Fibroblast of the aortic adventitia (primary cell): ENCODE measurements at regions not wholly inside any gene's neighbourhood (a gene's known extent, or its start where the extent isn't known, plus 50 kb on each side); places are given as distances from the start of the nearest gene placed in this dataset.

ENCODE experiments used
- DNase-seq: peaks from one replicate; pipeline ENCODE4 v3.0.0-alpha.2; 2010; ENCODE audit warnings: low read depth
- H3K4me3 ChIP-seq: 2 replicates; pipeline ENCODE4 v1.5.1; 2011; ENCODE audit warnings: low read depth, mild to moderate bottlenecking, control low read depth, low read length, moderate library complexity
- TF ChIP-seq, protein P1 (sequence below): IDR thresholded peaks from 2 replicates; pipeline ENCODE4 v1.5.1; 2011; ENCODE audit warnings: mild to moderate bottlenecking, low read length, control low read depth, inconsistent platforms; ENCODE audit not compliant: insufficient read depth

DNA sequence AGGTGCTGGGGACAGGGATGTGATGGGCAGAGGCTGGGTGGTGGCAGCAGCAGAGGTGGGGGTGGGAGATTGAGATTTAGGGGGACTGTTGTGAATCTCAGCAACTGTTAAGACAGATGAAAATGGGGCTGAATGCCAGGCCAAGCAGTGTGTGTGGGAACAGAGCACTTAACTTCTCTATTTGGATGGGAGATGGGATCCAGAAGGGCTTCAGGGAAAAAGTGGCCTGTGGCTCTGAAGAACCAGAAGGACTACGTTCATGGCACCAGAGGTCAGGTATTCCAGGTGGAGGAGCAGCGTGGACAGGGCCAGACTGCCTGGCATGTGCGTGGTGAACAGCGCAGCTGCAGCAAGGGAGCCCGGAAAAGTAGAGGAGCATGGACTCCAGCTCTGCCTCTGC lies 82.6 kb upstream of the SYT13 start:
- TF ChIP-seq, protein P1, sequence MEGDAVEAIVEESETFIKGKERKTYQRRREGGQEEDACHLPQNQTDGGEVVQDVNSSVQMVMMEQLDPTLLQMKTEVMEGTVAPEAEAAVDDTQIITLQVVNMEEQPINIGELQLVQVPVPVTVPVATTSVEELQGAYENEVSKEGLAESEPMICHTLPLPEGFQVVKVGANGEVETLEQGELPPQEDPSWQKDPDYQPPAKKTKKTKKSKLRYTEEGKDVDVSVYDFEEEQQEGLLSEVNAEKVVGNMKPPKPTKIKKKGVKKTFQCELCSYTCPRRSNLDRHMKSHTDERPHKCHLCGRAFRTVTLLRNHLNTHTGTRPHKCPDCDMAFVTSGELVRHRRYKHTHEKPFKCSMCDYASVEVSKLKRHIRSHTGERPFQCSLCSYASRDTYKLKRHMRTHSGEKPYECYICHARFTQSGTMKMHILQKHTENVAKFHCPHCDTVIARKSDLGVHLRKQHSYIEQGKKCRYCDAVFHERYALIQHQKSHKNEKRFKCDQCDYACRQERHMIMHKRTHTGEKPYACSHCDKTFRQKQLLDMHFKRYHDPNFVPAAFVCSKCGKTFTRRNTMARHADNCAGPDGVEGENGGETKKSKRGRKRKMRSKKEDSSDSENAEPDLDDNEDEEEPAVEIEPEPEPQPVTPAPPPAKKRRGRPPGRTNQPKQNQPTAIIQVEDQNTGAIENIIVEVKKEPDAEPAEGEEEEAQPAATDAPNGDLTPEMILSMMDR = no peak
- DNase-seq = no peak
- H3K4me3 ChIP-seq = no peak overlapping the region

DNA sequence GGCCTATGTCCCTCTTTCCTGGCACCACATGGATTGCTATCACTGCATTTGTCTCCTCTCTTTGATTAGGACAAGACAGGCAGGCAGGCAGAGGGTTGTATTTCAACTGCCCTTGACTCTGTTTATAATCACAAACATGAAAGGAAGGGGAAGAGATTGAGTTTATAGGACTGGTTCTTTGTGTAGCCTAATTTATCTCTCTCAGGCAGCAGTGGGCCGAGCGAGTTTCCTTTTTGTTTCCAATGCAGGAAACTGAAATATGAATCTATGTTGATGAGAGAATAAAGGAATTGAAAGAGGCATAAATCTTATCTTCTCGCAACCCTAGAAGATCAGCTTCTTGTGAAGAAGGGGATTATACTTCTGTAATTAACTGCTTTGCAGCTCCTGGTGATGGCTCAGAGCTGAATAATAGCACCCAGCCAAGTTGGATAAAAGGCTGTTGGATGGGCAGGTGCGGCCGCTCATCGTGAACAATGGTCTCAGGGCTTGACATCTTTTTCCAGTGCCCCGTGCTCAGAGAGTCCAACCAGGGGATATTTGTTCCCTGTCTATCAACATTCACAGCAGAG lies 80.6 kb upstream of the SYT13 start:
- no peak for DNase-seq
- H3K4me3 ChIP-seq = no peak overlapping the region
- TF ChIP-seq, protein P1 = no peak

DNA sequence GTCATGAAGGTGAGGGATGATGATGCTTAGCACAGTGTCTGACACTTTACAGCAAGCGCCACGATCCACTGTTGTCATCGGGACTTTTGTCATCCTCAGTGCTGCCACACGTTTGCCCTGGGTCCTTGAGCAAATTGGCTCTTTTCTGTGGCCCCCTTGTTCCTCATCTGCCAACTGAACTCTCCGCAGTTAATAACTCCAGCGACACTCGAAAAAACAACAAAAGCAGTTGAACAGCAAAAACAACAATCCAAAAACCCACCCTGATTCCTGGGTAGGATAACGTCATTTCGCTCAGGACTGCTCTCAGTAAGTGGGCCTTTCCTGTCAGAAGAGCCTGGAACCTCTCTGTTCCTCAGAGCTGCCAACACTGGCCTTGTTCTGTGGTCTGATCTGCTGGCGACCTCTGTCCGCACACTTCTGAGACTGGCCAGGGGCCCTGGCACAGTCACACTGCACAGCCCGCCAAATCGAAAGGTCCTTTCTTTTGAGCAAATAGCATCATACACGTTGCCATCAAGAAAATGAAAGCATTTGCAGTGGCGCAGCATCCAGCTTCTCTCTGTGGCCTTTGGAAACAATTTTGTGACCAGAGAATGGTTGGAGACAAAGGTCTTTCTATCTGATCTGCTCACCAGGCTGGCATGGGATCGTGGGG lies 79.9 kb upstream of the SYT13 start:
- DNase-seq = no peak
- TF ChIP-seq, protein P1 = no peak
- no peak overlapping the region for H3K4me3 ChIP-seq

DNA sequence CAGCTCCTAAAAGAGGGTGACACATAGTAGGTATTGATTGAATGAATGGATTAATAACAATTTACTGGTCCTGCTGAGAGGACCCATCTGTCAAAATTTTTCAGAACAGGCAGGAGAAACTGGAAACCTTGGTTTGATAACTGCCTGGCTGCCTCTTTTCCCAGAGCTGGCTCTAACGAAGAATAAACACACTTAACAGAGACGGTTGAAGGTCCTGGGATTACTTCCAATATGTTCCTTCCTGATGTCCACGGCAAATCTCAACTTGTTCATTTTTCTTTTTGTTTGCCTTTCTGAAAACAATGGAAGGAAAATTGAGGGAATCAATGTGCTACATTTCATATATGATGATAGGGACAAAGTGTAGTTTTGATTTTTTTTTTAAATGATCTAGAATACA lies 76.5 kb upstream of the SYT13 start:
- TF ChIP-seq, protein P1 = no peak
- no peak for DNase-seq

DNA sequence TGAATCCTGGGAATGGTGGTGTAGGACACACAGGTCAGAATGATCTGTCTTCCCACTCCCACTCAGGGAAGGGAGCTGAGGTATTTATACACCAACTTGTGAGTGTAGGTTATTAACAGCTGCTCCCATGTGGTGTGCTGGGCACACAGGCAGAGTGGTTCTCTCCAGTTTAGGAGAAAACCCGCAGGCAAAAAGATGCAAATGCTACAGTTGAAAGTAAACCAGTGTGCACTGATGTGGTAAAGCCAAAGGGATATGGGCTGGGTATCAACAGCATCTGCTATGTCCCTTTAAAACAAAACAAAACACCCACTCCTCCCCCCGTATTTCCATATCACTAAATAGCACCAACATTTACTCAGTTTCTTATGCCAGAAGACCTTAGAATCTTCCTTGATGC lies 75.4 kb upstream of the SYT13 start:
- TF ChIP-seq, protein P1 = no peak
- no peak for DNase-seq
- H3K4me3 ChIP-seq = no peak overlapping the region

More for the DNA sequence above, 76.5 kb upstream of the SYT13 start:
- H3K4me3 ChIP-seq = no peak overlapping the region

DNA sequence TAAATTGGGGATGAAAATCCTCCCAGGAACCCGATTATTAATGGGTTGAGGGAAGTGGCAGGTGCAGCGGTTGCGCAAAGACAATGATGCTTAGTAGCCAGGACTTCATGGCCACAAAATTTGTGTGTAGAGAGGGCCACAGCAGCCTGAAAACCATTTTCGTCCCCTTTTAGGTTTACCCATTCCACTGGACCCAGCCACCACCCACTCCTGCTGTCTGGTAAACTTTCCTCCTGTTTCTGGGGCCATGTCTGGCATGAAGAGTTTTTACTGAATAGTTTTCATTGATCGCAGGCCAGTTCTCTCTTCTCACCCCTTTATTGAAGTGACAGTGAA lies 69.5 kb upstream of the SYT13 start:
- peak overlapping the region; percentile 60 for H3K4me3 ChIP-seq
- TF ChIP-seq, protein P1 = no peak
- DNase-seq = no peak
